Spleen (tissue), 7 donors: ENCODE measurements at regions not wholly inside any gene's neighbourhood (a gene's known extent, or its start where the extent isn't known, plus 50 kb on each side); places are given as distances from the start of the nearest gene placed in this dataset.

ENCODE experiments used
- POLR2AphosphoS5 ChIP-seq, 3 donors: sonication (generic); formaldehyde crosslinking; IDR thresholded peaks; one replicate each; pipeline ENCODE4 v1.5.1; 2017; ENCODE audit warnings: antibody characterized with exemption in 3 of 3
- TF ChIP-seq, protein P1 (sequence below), 11 experiments: fragments of 200-600 bp in 7 of 11; fragments of 450-650 bp in 4 of 11; sonication (generic) in 4 of 11; IDR thresholded peaks in 8 of 11; conservative IDR thresholded peaks in 3 of 11; 1 replicate in 7 of 11; 2 replicates in 4 of 11; pipeline versions ENCODE4 v1.4.0 to v1.8.0; 2016 to 2021; ENCODE audit warnings: antibody characterized with exemption in 11 of 11, inconsistent platforms in 4 of 11, mild to moderate bottlenecking in 1 of 11
- donor health status: DM: no; HTN: no; CAD: no; lungs with moderate emphysema.
- donor health status: DM: no; HTN: no; CAD: no.
- donor health status: DM: no; HTN: no; CAD: no.

GRCh38 chr2:4732560-4732959 is 959.6 kb upstream of the SOX11 start:
- TF ChIP-seq, protein P1, sequence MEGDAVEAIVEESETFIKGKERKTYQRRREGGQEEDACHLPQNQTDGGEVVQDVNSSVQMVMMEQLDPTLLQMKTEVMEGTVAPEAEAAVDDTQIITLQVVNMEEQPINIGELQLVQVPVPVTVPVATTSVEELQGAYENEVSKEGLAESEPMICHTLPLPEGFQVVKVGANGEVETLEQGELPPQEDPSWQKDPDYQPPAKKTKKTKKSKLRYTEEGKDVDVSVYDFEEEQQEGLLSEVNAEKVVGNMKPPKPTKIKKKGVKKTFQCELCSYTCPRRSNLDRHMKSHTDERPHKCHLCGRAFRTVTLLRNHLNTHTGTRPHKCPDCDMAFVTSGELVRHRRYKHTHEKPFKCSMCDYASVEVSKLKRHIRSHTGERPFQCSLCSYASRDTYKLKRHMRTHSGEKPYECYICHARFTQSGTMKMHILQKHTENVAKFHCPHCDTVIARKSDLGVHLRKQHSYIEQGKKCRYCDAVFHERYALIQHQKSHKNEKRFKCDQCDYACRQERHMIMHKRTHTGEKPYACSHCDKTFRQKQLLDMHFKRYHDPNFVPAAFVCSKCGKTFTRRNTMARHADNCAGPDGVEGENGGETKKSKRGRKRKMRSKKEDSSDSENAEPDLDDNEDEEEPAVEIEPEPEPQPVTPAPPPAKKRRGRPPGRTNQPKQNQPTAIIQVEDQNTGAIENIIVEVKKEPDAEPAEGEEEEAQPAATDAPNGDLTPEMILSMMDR (IDR thresholded peaks at IDR 0.05 in 8 of 11, conservative IDR thresholded peaks at IDR 0.05 in 3 of 11): no peak
- TF ChIP-seq POLR2AphosphoS5 (IDR thresholded peaks at IDR 0.05): no peak
